H1 (cell line): ENCODE measurements at regions not wholly inside any gene's neighbourhood (a gene's known extent, or its start where the extent isn't known, plus 50 kb on each side); places are given as distances from the start of the nearest gene placed in this dataset.

ENCODE experiments used
- CTCF ChIA-PET: fragments of 300-600 bp; sonication (Branson Sonifier 250); formaldehyde crosslinking; loops from one replicate; lab custom pipeline; 2021; ENCODE audit not compliant: partially characterized antibody; lab: Charles Lee
- POLR2A ChIA-PET: fragments of 300-600 bp; sonication (Branson Sonifier 250); formaldehyde crosslinking; loops from one replicate; lab custom pipeline; 2021; ENCODE audit warnings: inconsistent platforms; ENCODE audit not compliant: partially characterized antibody; lab: Charles Lee
- DNase-seq, 2 experiments: peaks; one replicate each; pipeline versions ENCODE4 v3.0.0 to v3.0.0-alpha.2; 2010 to 2022; ENCODE audit warnings: low spot score in 2 of 2, low read depth in 1 of 2, mixed read lengths in 1 of 2
- FAIRE-seq: peaks from 2 replicates; lab custom pipeline; 2011; peaks lifted over from hg19 to GRCh38; lab: Jason Lieb, UNC
- H2AFZ ChIP-seq: 2 replicates; pipeline ENCODE4 v1.8.1; 2012; ENCODE audit warnings: low read length, inconsistent platforms
- H2AK5ac ChIP-seq: 2 replicates; pipeline ENCODE4 v1.6.1; 2013; ENCODE audit warnings: low read depth, low read length
- H2BK120ac ChIP-seq: replicated peaks from 2 replicates; pipeline ENCODE3; 2013; ENCODE audit warnings: low read depth, low read length, inconsistent platforms
- H2BK12ac ChIP-seq: 2 replicates; pipeline ENCODE4 v1.6.1; 2013; ENCODE audit warnings: low read depth, low read length
- H2BK15ac ChIP-seq: 2 replicates; pipeline ENCODE4 v1.6.1; 2013; ENCODE audit warnings: low read length
- H2BK20ac ChIP-seq: 2 replicates; pipeline ENCODE4 v1.6.1; 2013; ENCODE audit warnings: low read length
- H2BK5ac ChIP-seq: 2 replicates; pipeline ENCODE4 v1.6.1; 2013; ENCODE audit warnings: low read depth, low read length
- H3K14ac ChIP-seq: 2 replicates; pipeline ENCODE4 v1.6.1; 2013; ENCODE audit warnings: inconsistent platforms; ENCODE audit not compliant: insufficient read length
- H3K18ac ChIP-seq: 2 replicates; pipeline ENCODE4 v1.6.1; 2013; ENCODE audit warnings: low read length; ENCODE audit errors: extremely low read depth
- H3K23ac ChIP-seq: 2 replicates; pipeline ENCODE4 v1.6.1; 2013; ENCODE audit warnings: inconsistent platforms; ENCODE audit not compliant: insufficient read length
- H3K23me2 ChIP-seq: 2 replicates; pipeline ENCODE4 v1.6.1; 2013; ENCODE audit warnings: low read depth, low read length
- H3K27ac ChIP-seq: 2 replicates; pipeline ENCODE4 v1.6.1; 2011; ENCODE audit warnings: low read depth, low read length, inconsistent platforms
- H3K27me3 ChIP-seq, 4 experiments: replicated peaks in 1 of 4; 1 replicate in 1 of 4; 2 replicates in 3 of 4; pipeline versions ENCODE4 v1.6.1 to v1.8.1; 2011 to 2013; ENCODE audit warnings: low read length in 3 of 4, mild to moderate bottlenecking in 3 of 4, inconsistent platforms in 2 of 4, mixed read lengths in 2 of 4, moderate library complexity in 1 of 4; ENCODE audit not compliant: control insufficient read depth in 3 of 4, insufficient read depth in 3 of 4; ENCODE audit errors: extremely low read depth in 1 of 4
- H3K36me3 ChIP-seq, 4 experiments: 2 replicates each; pipeline versions ENCODE4 v1.6.1 to v1.8.1; 2011 to 2013; ENCODE audit warnings: mild to moderate bottlenecking in 4 of 4, low read length in 3 of 4, moderate library complexity in 2 of 4, control low read depth in 1 of 4, inconsistent platforms in 1 of 4; ENCODE audit not compliant: insufficient read depth in 4 of 4, control insufficient read depth in 2 of 4
- H3K4ac ChIP-seq: replicated peaks from 2 replicates; pipeline ENCODE3; 2013; ENCODE audit warnings: low read length, low read depth, mixed read lengths, inconsistent platforms; ENCODE audit not compliant: insufficient read length
- H3K4me1 ChIP-seq, 4 experiments: replicated peaks in 1 of 4; 1 replicate in 1 of 4; 2 replicates in 3 of 4; pipeline versions ENCODE4 v1.6.1 to v1.8.1; 2011 to 2013; ENCODE audit warnings: low read length in 3 of 4, inconsistent platforms in 2 of 4, mixed read lengths in 1 of 4; ENCODE audit not compliant: insufficient read depth in 4 of 4, control insufficient read depth in 3 of 4
- H3K4me2 ChIP-seq, 2 experiments: 2 replicates each; pipeline versions ENCODE4 v1.6.1 to v1.8.1; 2011 to 2013; ENCODE audit warnings: low read depth in 2 of 2, low read length in 2 of 2, control low read depth in 1 of 2, inconsistent platforms in 1 of 2, mild to moderate bottlenecking in 1 of 2; ENCODE audit not compliant: insufficient read depth in 1 of 2
- H3K4me3 ChIP-seq, 4 experiments: fragments of 200-600, 300-600 bp in 1 of 4; sonication (generic), shearing (Covaris generic), sonication (Bioruptor Twin) in 1 of 4; 2 replicates each; pipeline versions ENCODE4 v1.5.1 to v1.8.1; 2011 to 2016; ENCODE audit warnings: low read length in 4 of 4, low read depth in 3 of 4, control low read depth in 2 of 4, inconsistent platforms in 2 of 4, mild to moderate bottlenecking in 2 of 4, mixed read lengths in 1 of 4, moderate library complexity in 1 of 4; ENCODE audit not compliant: insufficient read depth in 2 of 4; ENCODE audit errors: extremely low read depth in 1 of 4
- H3K56ac ChIP-seq: replicated peaks from 2 replicates; pipeline ENCODE3; 2013; ENCODE audit warnings: low read depth, mild to moderate bottlenecking, mixed read lengths, low read length, inconsistent platforms; ENCODE audit not compliant: insufficient read length
- H3K79me1 ChIP-seq: 2 replicates; pipeline ENCODE4 v1.6.1; 2013; ENCODE audit warnings: low read depth, low read length, control low read depth
- H3K79me2 ChIP-seq, 2 experiments: 2 replicates each; pipeline versions ENCODE4 v1.6.1 to v1.8.1; 2012 to 2013; ENCODE audit warnings: low read length in 2 of 2, mild to moderate bottlenecking in 2 of 2, inconsistent platforms in 1 of 2; ENCODE audit not compliant: insufficient read depth in 2 of 2, control insufficient read depth in 1 of 2
- H3K9ac ChIP-seq, 4 experiments: replicated peaks in 1 of 4; 1 replicate in 1 of 4; 2 replicates in 3 of 4; pipeline versions ENCODE4 v1.6.1 to v1.8.1; 2011 to 2013; ENCODE audit warnings: low read depth in 3 of 4, low read length in 3 of 4, control low read depth in 2 of 4, mild to moderate bottlenecking in 2 of 4, moderate library complexity in 2 of 4, inconsistent platforms in 1 of 4; ENCODE audit errors: extremely low read depth in 1 of 4
- H3K9me3 ChIP-seq, 2 experiments: 2 replicates each; pipeline versions ENCODE4 v1.6.1 to v1.8.1; 2012 to 2013; ENCODE audit warnings: mild to moderate bottlenecking in 2 of 2, moderate library complexity in 2 of 2, control low read depth in 1 of 2, inconsistent platforms in 1 of 2, low read depth in 1 of 2, low read length in 1 of 2, mixed read lengths in 1 of 2; ENCODE audit not compliant: insufficient read depth in 2 of 2
- H4K20me1 ChIP-seq, 2 experiments: replicated peaks in 1 of 2; 2 replicates each; pipeline versions ENCODE3 to v1.8.1; 2011 to 2013; ENCODE audit warnings: inconsistent platforms in 2 of 2, low read length in 2 of 2, mild to moderate bottlenecking in 1 of 2; ENCODE audit not compliant: insufficient read depth in 2 of 2, control insufficient read depth in 1 of 2
- H4K5ac ChIP-seq: 2 replicates; pipeline ENCODE4 v1.6.1; 2013; ENCODE audit warnings: low read length, low read depth, mixed read lengths, inconsistent platforms; ENCODE audit not compliant: insufficient read length
- H4K8ac ChIP-seq: 2 replicates; pipeline ENCODE4 v1.8.0; 2013; ENCODE audit warnings: mild to moderate bottlenecking, moderate library complexity, low read length, inconsistent platforms; ENCODE audit not compliant: insufficient read depth; ENCODE audit errors: extremely low read depth
- H4K91ac ChIP-seq: replicated peaks from 2 replicates; pipeline ENCODE3; 2013; ENCODE audit warnings: low read length, mixed read lengths, inconsistent platforms; ENCODE audit not compliant: insufficient read length
- BRCA1 ChIP-seq: IDR thresholded peaks from 2 replicates; pipeline ENCODE4 v1.6.1; 2012; ENCODE audit warnings: low read depth, low read length, improper control_type of control experiment
- CEBPB ChIP-seq: IDR thresholded peaks from 2 replicates; pipeline ENCODE4 v1.6.1; 2012; ENCODE audit warnings: low read depth, low read length
- CHD1 ChIP-seq: IDR thresholded peaks from 2 replicates; pipeline ENCODE4 v1.6.1; 2012; ENCODE audit warnings: low read depth, low read length, improper control_type of control experiment
- EZH2 ChIP-seq: fragments of 200-600 bp; sonication (generic); IDR thresholded peaks from 2 replicates; pipeline ENCODE4 v1.7.1; 2012; ENCODE audit warnings: low read depth, mild to moderate bottlenecking, moderate library complexity, low read length, inconsistent platforms; ENCODE audit not compliant: severe bottlenecking
- HDAC6 ChIP-seq: IDR thresholded peaks from one replicate; pipeline ENCODE4 v1.7.1; 2012; ENCODE audit warnings: low read depth, mild to moderate bottlenecking, inconsistent platforms, low read length, moderate library complexity
- KDM1A ChIP-seq: fragments of 200-600, 300-600 bp; sonication (generic); IDR thresholded peaks from 2 replicates; pipeline ENCODE4 v1.7.1; 2016; ENCODE audit warnings: mild to moderate bottlenecking, low read length, borderline replicate concordance
- NANOG ChIP-seq: IDR thresholded peaks from 2 replicates; pipeline ENCODE4 v1.6.1; 2011; ENCODE audit warnings: low read length, low read depth, mild to moderate bottlenecking, inconsistent platforms; ENCODE audit not compliant: insufficient read depth, poor library complexity, severe bottlenecking
- NRF1 ChIP-seq: IDR thresholded peaks from 2 replicates; pipeline ENCODE4 v1.6.1; 2011; ENCODE audit warnings: mild to moderate bottlenecking, low read depth, low read length, improper control_type of control experiment
- PHF8 ChIP-seq: fragments of 200-600 bp; sonication (generic); conservative IDR thresholded peaks from 2 replicates; pipeline ENCODE4 v1.7.1; 2012; ENCODE audit warnings: low read depth, mild to moderate bottlenecking, inconsistent platforms, low read length, moderate library complexity
- POLR2AphosphoS5 ChIP-seq: IDR thresholded peaks from 2 replicates; pipeline ENCODE4 v1.6.1; 2011; ENCODE audit warnings: low read depth, low read length
- RFX5 ChIP-seq: IDR thresholded peaks from 2 replicates; pipeline ENCODE4 v1.6.1; 2011; ENCODE audit warnings: low read depth, low read length, improper control_type of control experiment, borderline replicate concordance
- YY1 ChIP-seq: IDR thresholded peaks from 2 replicates; pipeline ENCODE4 v1.6.1; 2011; ENCODE audit warnings: low read depth, mild to moderate bottlenecking, low read length
- WGBS, 2 experiments: shearing (Covaris generic) in 1 of 2; methylation state at CpG; one replicate each; pipeline versions ENCODE4 v1.1.6 to v1.1.7; 2013 to 2015; ENCODE audit warnings: low lambda C conversion rate in 2 of 2, mixed read lengths in 2 of 2, inconsistent platforms in 1 of 2, low coverage in 1 of 2, missing lambda C conversion rate in 1 of 2; ENCODE audit not compliant: insufficient replicate concordance in 2 of 2, insufficient coverage in 1 of 2, insufficient read length in 1 of 2; ENCODE audit errors: extremely low coverage in 1 of 2, missing lambda C conversion rate in 1 of 2; 5-methylcytosine and 5-hydroxymethylcytosine counted together
- TF ChIP-seq, protein P1 (sequence below): IDR thresholded peaks from 2 replicates; pipeline ENCODE4 v1.6.1; 2012; ENCODE audit warnings: inconsistent platforms
- TF ChIP-seq, protein P2 (sequence below): IDR thresholded peaks from 2 replicates; pipeline ENCODE4 v1.6.1; 2012; ENCODE audit warnings: low read length, inconsistent platforms

DNA sequence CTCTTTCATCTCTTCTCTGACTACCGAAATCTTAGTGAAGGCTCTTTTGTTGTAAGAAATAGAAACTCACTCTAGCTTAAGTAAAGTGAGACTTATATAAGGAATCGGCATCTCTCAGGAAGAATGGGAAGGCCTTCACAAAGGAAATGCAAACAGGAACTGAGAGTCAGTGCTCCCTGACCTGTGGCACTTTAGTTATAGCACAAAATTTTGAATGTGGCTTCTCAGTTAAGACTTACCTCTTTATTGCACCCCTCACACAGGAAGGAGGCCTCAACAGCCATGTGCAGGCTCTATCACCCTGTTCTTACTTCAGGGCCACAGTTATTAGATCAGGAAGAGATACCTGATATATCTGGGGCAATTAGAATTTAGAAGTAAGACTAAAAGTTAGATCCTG lies 224.7 kb upstream of the EGLN3 start:
- Histone ChIP-seq H3K27me3 (no peaks in the 10 kb centered on the region), H2BK12ac (no peak overlapping the region), H3K23me2 (no peaks in the 10 kb centered on the region), H4K8ac (no peak overlapping the region), H3K4me2 (no peak overlapping the region), H3K9me3 (no peaks in the 10 kb centered on the region), H3K4ac (no peak overlapping the region), H3K4me1 (peaks cover 0 to 3% (median 0%) of the 10 kb centered on the region in 4 experiments; a peak in 1 of 7 replicates), H3K9ac (no peak overlapping the region), H2BK5ac (no peak overlapping the region), H3K56ac (no peak overlapping the region), H3K23ac (no peak overlapping the region), H2BK120ac (no peak overlapping the region), H3K79me2 (no peaks in the 10 kb centered on the region), H3K14ac (no peak overlapping the region), H2AK5ac (no peak overlapping the region), H4K91ac (no peak overlapping the region), H2BK15ac (no peak overlapping the region), H3K36me3 (no peaks in the 10 kb centered on the region), H3K18ac (no peak overlapping the region), H2BK20ac (no peak overlapping the region), H3K4me3 (no peak overlapping the region), H2AFZ (no peak overlapping the region), H4K20me1 (no peaks in the 10 kb centered on the region), H3K27ac (no peak overlapping the region), H4K5ac (no peak overlapping the region), H3K79me1 (no peaks in the 10 kb centered on the region)
- FAIRE-seq (no peak), DNase-seq (no peak)
- WGBS, 2 experiments: 87% methylated on average over 2 of the region's 2 CpGs; no CpG with 5 or more reads in 1 of the 2 experiments
- POLR2A ChIA-PET: no interaction called here
- CTCF ChIA-PET: interaction anchor here (1.2 kb wide), 1 partner anchor 53 kb away, joined by 3 read pairs; no protein-coding TSS in a partner anchor
- TF ChIP-seq, protein P1, sequence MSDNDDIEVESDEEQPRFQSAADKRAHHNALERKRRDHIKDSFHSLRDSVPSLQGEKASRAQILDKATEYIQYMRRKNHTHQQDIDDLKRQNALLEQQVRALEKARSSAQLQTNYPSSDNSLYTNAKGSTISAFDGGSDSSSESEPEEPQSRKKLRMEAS: no peak
- no peak for TF ChIP-seq NRF1
- TF ChIP-seq NANOG: no peak
- TF ChIP-seq EZH2: no peak
- no peak for TF ChIP-seq BRCA1
- TF ChIP-seq CEBPB: no peak
- TF ChIP-seq CHD1: no peak
- TF ChIP-seq YY1: no peak
- TF ChIP-seq, protein P2, sequence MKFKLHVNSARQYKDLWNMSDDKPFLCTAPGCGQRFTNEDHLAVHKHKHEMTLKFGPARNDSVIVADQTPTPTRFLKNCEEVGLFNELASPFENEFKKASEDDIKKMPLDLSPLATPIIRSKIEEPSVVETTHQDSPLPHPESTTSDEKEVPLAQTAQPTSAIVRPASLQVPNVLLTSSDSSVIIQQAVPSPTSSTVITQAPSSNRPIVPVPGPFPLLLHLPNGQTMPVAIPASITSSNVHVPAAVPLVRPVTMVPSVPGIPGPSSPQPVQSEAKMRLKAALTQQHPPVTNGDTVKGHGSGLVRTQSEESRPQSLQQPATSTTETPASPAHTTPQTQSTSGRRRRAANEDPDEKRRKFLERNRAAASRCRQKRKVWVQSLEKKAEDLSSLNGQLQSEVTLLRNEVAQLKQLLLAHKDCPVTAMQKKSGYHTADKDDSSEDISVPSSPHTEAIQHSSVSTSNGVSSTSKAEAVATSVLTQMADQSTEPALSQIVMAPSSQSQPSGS: no peak
- no peak for TF ChIP-seq RFX5
- TF ChIP-seq PHF8: no peak
- no peak for TF ChIP-seq POLR2AphosphoS5
- no peak for TF ChIP-seq HDAC6
- no peak for TF ChIP-seq KDM1A
